ENCODE measurements at regions not wholly inside any gene's neighbourhood (a gene's known extent, or its start where the extent isn't known, plus 50 kb on each side); places are given as distances from the start of the nearest gene placed in this dataset.

DNA sequence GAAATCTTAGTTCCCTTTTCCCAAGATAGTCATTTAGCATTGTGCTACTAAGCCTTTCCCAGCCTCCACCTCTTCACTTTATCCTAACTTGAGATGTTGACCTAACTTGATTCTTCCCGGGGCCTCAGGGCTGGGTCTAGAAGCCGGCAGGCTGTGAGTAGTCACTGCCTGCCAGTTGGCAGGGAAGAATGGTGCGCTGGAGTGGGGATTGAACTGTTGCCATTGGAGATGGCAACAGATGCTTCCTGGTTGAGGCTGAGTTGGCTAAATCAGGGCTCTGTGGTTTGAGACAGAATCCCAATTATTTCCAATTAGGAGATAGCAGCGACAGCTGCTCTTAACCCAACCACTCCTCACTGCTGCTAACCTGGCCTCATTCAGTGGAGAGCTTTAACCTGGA lies 343.1 kb downstream of the BRINP1 start:
- no peak for DNase-seq (ENCODE audit: low read depth)
- no peak overlapping the region for H3K4me3 ChIP-seq (ENCODE audit: low read depth, low read length)

DNA sequence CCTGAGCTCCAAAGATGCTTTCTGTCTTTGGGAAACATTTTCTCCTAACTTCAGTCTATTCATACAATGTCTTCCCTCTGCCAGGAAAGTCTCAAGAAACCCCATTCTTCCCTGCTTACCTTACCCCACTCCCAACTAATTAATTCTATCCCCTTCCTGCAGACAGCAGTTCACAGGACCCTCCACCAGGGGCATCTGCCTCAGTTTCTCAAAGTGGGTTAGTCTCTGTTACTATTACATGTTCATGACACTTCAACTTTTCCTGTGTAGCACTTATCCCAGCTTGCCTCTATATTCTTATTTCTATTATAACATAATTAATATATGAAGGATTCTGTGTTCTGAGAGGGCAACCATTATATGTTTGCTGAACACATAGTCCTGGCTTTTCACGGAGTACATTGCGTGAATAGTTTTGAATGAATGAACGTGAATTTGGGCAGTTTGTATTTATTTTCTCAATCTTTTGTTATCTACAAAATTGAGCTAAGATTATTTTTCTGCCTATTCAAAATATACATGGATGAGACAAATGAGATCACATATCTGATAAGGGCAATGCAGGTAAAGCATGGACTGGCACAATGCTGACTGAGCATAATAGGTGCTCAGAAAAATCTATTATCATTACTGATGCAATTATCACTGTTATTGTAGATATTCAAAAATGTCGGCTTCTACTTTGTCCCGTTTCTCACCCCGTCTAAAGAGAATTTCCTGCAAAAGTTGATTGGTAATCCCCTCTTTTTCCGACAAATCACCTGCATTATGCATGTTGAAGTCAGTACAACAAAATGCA lies 341.1 kb downstream of the BRINP1 start:
- DNase-seq (ENCODE audit: low read depth): no peak
- H3K4me3 ChIP-seq (ENCODE audit: low read depth, low read length): no peak overlapping the region
- TF ChIP-seq, protein P1, sequence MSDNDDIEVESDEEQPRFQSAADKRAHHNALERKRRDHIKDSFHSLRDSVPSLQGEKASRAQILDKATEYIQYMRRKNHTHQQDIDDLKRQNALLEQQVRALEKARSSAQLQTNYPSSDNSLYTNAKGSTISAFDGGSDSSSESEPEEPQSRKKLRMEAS (IDR thresholded peaks at IDR 0.05; ENCODE audit: low read depth, low read length): no peak
- TF ChIP-seq, protein P2, sequence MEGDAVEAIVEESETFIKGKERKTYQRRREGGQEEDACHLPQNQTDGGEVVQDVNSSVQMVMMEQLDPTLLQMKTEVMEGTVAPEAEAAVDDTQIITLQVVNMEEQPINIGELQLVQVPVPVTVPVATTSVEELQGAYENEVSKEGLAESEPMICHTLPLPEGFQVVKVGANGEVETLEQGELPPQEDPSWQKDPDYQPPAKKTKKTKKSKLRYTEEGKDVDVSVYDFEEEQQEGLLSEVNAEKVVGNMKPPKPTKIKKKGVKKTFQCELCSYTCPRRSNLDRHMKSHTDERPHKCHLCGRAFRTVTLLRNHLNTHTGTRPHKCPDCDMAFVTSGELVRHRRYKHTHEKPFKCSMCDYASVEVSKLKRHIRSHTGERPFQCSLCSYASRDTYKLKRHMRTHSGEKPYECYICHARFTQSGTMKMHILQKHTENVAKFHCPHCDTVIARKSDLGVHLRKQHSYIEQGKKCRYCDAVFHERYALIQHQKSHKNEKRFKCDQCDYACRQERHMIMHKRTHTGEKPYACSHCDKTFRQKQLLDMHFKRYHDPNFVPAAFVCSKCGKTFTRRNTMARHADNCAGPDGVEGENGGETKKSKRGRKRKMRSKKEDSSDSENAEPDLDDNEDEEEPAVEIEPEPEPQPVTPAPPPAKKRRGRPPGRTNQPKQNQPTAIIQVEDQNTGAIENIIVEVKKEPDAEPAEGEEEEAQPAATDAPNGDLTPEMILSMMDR (IDR thresholded peaks at IDR 0.05; ENCODE audit: low read depth, low read length): peak; percentile 2
- TF ChIP-seq MYC (IDR thresholded peaks at IDR 0.05; ENCODE audit: low read depth, low read length): no peak
- TF ChIP-seq POLR2A (IDR thresholded peaks at IDR 0.05; ENCODE audit: extremely low read depth, insufficient read length): no peak

More for the DNA sequence above, 343.1 kb downstream of the BRINP1 start:
- TF ChIP-seq, protein P2 (IDR thresholded peaks at IDR 0.05; ENCODE audit: low read depth, low read length): no peak
- TF ChIP-seq MYC (IDR thresholded peaks at IDR 0.05; ENCODE audit: low read depth, low read length) (no peak), POLR2A (IDR thresholded peaks at IDR 0.05; ENCODE audit: extremely low read depth, insufficient read length) (no peak)
- TF ChIP-seq, protein P1 (IDR thresholded peaks at IDR 0.05; ENCODE audit: low read depth, low read length): no peak

DNA sequence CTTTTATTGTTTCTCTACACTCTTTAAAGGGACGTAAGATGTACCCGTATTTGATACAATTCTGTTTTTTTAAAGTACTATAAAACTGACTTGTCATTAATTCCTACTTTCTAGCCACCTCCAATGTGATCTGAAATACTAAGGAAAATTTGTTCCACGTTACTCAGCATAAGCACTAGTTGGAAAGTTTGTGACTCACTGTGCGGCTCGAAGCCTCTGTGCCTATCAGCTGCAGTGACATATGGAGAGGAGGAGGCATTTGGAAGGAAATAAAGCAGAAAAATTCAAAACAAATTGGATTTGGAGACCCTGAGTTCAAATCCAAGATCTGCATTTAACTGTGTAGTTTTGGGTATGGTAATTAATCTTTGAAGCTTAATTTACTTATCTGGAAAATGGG lies 339.3 kb downstream of the BRINP1 start:
- TF ChIP-seq, protein P1 (IDR thresholded peaks at IDR 0.05; ENCODE audit: low read depth, low read length): no peak
- no peak for TF ChIP-seq POLR2A (IDR thresholded peaks at IDR 0.05; ENCODE audit: extremely low read depth, insufficient read length)
- no peak for DNase-seq (ENCODE audit: low read depth)
- H3K4me3 ChIP-seq (ENCODE audit: low read depth, low read length): no peak overlapping the region

DNA sequence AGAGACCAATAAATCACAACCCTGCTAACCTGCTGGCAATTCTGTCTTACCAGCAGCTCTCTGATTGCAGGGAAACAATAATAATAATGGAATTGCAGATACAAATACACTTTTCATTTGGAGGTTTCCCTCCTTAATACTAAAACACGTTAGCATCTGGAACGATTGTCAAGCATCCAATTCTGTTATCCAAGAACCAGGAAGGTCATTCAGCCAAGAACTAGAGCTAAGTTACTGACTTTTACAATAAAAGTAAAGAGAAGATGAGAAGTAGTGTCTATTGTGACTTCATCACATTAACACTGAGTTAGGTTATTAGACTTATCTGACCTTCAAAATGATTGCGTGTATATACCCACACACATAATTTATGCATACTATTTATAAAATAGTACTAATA lies 335.6 kb downstream of the BRINP1 start:
- TF ChIP-seq, protein P2 (IDR thresholded peaks at IDR 0.05; ENCODE audit: low read depth, low read length): no peak
- TF ChIP-seq MYC (IDR thresholded peaks at IDR 0.05; ENCODE audit: low read depth, low read length) (no peak), POLR2A (IDR thresholded peaks at IDR 0.05; ENCODE audit: extremely low read depth, insufficient read length) (no peak)
- TF ChIP-seq, protein P1 (IDR thresholded peaks at IDR 0.05; ENCODE audit: low read depth, low read length): no peak
- DNase-seq (ENCODE audit: low read depth): no peak
- H3K4me3 ChIP-seq (ENCODE audit: low read depth, low read length): no peak overlapping the region

DNA sequence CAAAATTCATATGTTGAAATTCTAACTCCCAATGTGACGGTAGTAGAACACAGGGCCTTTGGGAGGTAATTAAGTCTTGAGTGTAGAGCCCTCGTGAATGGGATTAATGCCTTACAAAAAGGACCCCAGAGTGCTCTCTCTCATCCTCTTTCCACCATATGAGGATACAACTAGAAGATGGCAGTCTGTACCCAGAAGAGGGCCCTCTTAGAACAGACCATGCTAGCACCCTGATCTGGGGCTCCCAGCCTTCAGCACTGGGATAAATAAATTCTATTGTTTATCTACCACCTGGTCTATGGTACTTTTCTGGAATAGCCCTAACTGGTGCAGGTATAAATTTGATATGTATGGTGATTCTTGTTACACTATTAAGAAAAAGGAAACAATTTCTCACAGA lies 332.3 kb downstream of the BRINP1 start:
- DNase-seq (ENCODE audit: low read depth): no peak
- no peak overlapping the region for H3K4me3 ChIP-seq (ENCODE audit: low read depth, low read length)
- TF ChIP-seq, protein P2 (IDR thresholded peaks at IDR 0.05; ENCODE audit: low read depth, low read length): no peak
- TF ChIP-seq POLR2A (IDR thresholded peaks at IDR 0.05; ENCODE audit: extremely low read depth, insufficient read length) (no peak), MYC (IDR thresholded peaks at IDR 0.05; ENCODE audit: low read depth, low read length) (no peak)
- TF ChIP-seq, protein P1 (IDR thresholded peaks at IDR 0.05; ENCODE audit: low read depth, low read length): no peak

DNA sequence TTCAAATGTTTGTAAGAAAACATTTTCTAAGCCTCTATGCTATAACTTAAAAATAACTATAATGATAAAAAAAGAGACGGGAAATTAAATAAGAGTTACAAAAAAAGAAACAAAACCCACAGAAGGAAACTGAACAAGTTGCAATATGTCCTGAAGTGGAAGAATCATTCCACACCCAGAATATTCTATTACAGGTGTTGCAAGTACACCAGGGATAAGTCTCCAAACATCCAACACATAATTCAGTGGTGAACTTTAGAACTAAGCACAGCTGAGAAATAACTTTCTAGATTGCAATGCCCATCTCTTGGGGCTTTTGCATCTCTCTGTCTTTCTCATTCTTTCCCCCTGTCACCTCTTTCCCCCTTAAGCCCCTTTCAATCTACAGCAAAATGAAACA lies 325.2 kb downstream of the BRINP1 start:
- no peak for DNase-seq (ENCODE audit: low read depth)
- TF ChIP-seq, protein P2 (IDR thresholded peaks at IDR 0.05; ENCODE audit: low read depth, low read length): no peak
- no peak for TF ChIP-seq MYC (IDR thresholded peaks at IDR 0.05; ENCODE audit: low read depth, low read length)
- TF ChIP-seq POLR2A (IDR thresholded peaks at IDR 0.05; ENCODE audit: extremely low read depth, insufficient read length): no peak
- TF ChIP-seq, protein P1 (IDR thresholded peaks at IDR 0.05; ENCODE audit: low read depth, low read length): no peak
- H3K4me3 ChIP-seq (ENCODE audit: low read depth, low read length): no peak overlapping the region
